Thymus (tissue), 11 donors: ENCODE measurements at regions not wholly inside any gene's neighbourhood (a gene's known extent, or its start where the extent isn't known, plus 50 kb on each side); places are given as distances from the start of the nearest gene placed in this dataset.
A peak's percentile ranks its signal among the peaks of the same experiment; 100 is the strongest.

Source experiments
- DNase-seq, 9 donors: peaks; one replicate each; pipeline ENCODE4 v3.0.0-alpha.2; 2013; ENCODE audit warnings: low spot score in 9 of 9, low read depth in 6 of 9, missing footprints in 1 of 9
- H3K27ac ChIP-seq, 2 donors: one replicate each; pipeline ENCODE4 v1.5.1; 2013; ENCODE audit warnings: control low read depth in 1 of 2, low read depth in 1 of 2, low read length in 1 of 2, mild to moderate bottlenecking in 1 of 2, moderate library complexity in 1 of 2
- H3K27me3 ChIP-seq, 2 donors: one replicate each; pipeline ENCODE4 v1.5.1; 2013; ENCODE audit warnings: low read length in 1 of 2; ENCODE audit not compliant: control insufficient read depth in 2 of 2, insufficient read depth in 1 of 2
- H3K36me3 ChIP-seq, 2 donors: one replicate each; pipeline ENCODE4 v1.5.1; 2013; ENCODE audit warnings: low read length in 1 of 2, mild to moderate bottlenecking in 1 of 2, moderate library complexity in 1 of 2; ENCODE audit not compliant: control insufficient read depth in 2 of 2, insufficient read depth in 2 of 2
- H3K4me1 ChIP-seq, 2 donors: one replicate each; pipeline ENCODE4 v1.5.1; 2013; ENCODE audit warnings: low read length in 2 of 2; ENCODE audit not compliant: control insufficient read depth in 2 of 2, insufficient read depth in 2 of 2
- H3K4me3 ChIP-seq, 2 donors: one replicate each; pipeline ENCODE4 v1.5.1; 2013; ENCODE audit warnings: low read length in 2 of 2, control low read depth in 1 of 2, mild to moderate bottlenecking in 1 of 2
- H3K9me3 ChIP-seq, 2 donors: one replicate each; pipeline ENCODE4 v1.5.1; 2013; ENCODE audit warnings: low read length in 1 of 2, mild to moderate bottlenecking in 1 of 2; ENCODE audit not compliant: control insufficient read depth in 2 of 2, insufficient read depth in 1 of 2
- WGBS: extraction: QIAGEN DNeasy Blood & Tissue Kit; methylation state at CpG from one replicate; pipeline ENCODE4 v1.1.7; 2013; 5-methylcytosine and 5-hydroxymethylcytosine counted together
- donor health status: healthy.

GRCh38 chr2:226270285-226271058 is 529.1 kb downstream of the IRS1 start:
- 66% methylated on average over 6 of the region's 6 CpGs for WGBS
- no peak for DNase-seq

GRCh38 chr2:226267516-226268289 is 531.9 kb downstream of the IRS1 start:
- H3K4me1 ChIP-seq: no peaks in the 10 kb centered on the region
- no peak for DNase-seq
- no peaks in the 10 kb centered on the region for H3K36me3 ChIP-seq
- H3K9me3 ChIP-seq: no peaks in the 10 kb centered on the region
- H3K27me3 ChIP-seq: no peaks in the 10 kb centered on the region
- 95% methylated on average over 3 of the region's 3 CpGs for WGBS
- no peak overlapping the region for H3K4me3 ChIP-seq
- no peak overlapping the region for H3K27ac ChIP-seq

More at GRCh38 chr2:226270285-226271058, 529.1 kb downstream of the IRS1 start:
- H3K27me3 ChIP-seq: no peaks in the 10 kb centered on the region
- H3K4me1 ChIP-seq: no peaks in the 10 kb centered on the region
- H3K4me3 ChIP-seq: no peak overlapping the region
- no peak overlapping the region for H3K27ac ChIP-seq
- no peaks in the 10 kb centered on the region for H3K9me3 ChIP-seq
- H3K36me3 ChIP-seq: no peaks in the 10 kb centered on the region

- WGBS: 89% methylated on average over 4 of the region's 4 CpGs
- no peaks in the 10 kb centered on the region for H3K27me3 ChIP-seq
- no peaks in the 10 kb centered on the region for H3K9me3 ChIP-seq
- DNase-seq: peak in 3 of 9 donors; percentile 0 to 9 (median 1)
- H3K4me3 ChIP-seq: no peak overlapping the region
- H3K36me3 ChIP-seq: no peaks in the 10 kb centered on the region
- peak overlapping the region in 1 of 2 donors; percentile 15 for H3K27ac ChIP-seq
- no peaks in the 10 kb centered on the region for H3K4me1 ChIP-seq
Measured at GRCh38 chr2:226256709-226257376, 542.8 kb downstream of the IRS1 start.

- H3K9me3 ChIP-seq: no peaks in the 10 kb centered on the region
- DNase-seq: no peak
Measured at GRCh38 chr2:226256237-226256636, 543.4 kb downstream of the IRS1 start.

GRCh38 chr2:226251661-226252060 is 548.0 kb downstream of the IRS1 start:
- Histone ChIP-seq H3K9me3 (no peaks in the 10 kb centered on the region), H3K4me1 (no peaks in the 10 kb centered on the region), H3K27ac (no peak overlapping the region), H3K36me3 (no peaks in the 10 kb centered on the region), H3K27me3 (no peaks in the 10 kb centered on the region), H3K4me3 (no peak overlapping the region)
- 69% methylated on average over 2 of the region's 2 CpGs for WGBS
- no peak for DNase-seq

More at GRCh38 chr2:226256237-226256636, 543.4 kb downstream of the IRS1 start:
- no peaks in the 10 kb centered on the region for H3K36me3 ChIP-seq
- H3K27ac ChIP-seq: no peak overlapping the region
- 66% methylated on average over 2 of the region's 2 CpGs for WGBS
- H3K4me3 ChIP-seq: no peak overlapping the region
- H3K4me1 ChIP-seq: no peaks in the 10 kb centered on the region
- no peaks in the 10 kb centered on the region for H3K27me3 ChIP-seq

- Histone ChIP-seq H3K9me3 (no peaks in the 10 kb centered on the region), H3K27me3 (no peaks in the 10 kb centered on the region), H3K27ac (no peak overlapping the region), H3K4me1 (no peaks in the 10 kb centered on the region), H3K4me3 (no peak overlapping the region), H3K36me3 (no peaks in the 10 kb centered on the region)
- no peak for DNase-seq
- WGBS: 94% methylated on average over 3 of the region's 3 CpGs
Measured at GRCh38 chr2:226247289-226248275, 552.0 kb downstream of the IRS1 start.

GRCh38 chr2:226234187-226234586 is 565.4 kb downstream of the IRS1 start:
- no peak overlapping the region for H3K4me3 ChIP-seq
- no peak for DNase-seq
- H3K4me1 ChIP-seq: no peaks in the 10 kb centered on the region
- no peaks in the 10 kb centered on the region for H3K9me3 ChIP-seq
- H3K27me3 ChIP-seq: no peaks in the 10 kb centered on the region
- no peak overlapping the region for H3K27ac ChIP-seq
- WGBS: 95% methylated on average over 2 of the region's 2 CpGs
- no peaks in the 10 kb centered on the region for H3K36me3 ChIP-seq

GRCh38 chr2:226233388-226233787 is 566.2 kb downstream of the IRS1 start:
- H3K36me3 ChIP-seq: no peaks in the 10 kb centered on the region
- DNase-seq: no peak
- H3K4me1 ChIP-seq: no peaks in the 10 kb centered on the region
- H3K9me3 ChIP-seq: no peaks in the 10 kb centered on the region
- H3K27ac ChIP-seq: no peak overlapping the region
- H3K4me3 ChIP-seq: no peak overlapping the region
- no peaks in the 10 kb centered on the region for H3K27me3 ChIP-seq
